Astrocyte of the cerebellum (primary cell): ENCODE measurements at regions not wholly inside any gene's neighbourhood (a gene's known extent, or its start where the extent isn't known, plus 50 kb on each side); places are given as distances from the start of the nearest gene placed in this dataset.

Experiments
- DNase-seq: peaks from one replicate; pipeline ENCODE4 v3.0.0-alpha.2; 2011; ENCODE audit warnings: low read depth
- H3K4me3 ChIP-seq: 2 replicates; pipeline ENCODE4 v1.5.1; 2011; ENCODE audit warnings: mild to moderate bottlenecking, low read depth, low read length, moderate library complexity
- CTCF ChIP-seq: IDR thresholded peaks from 2 replicates; pipeline ENCODE4 v1.5.1; 2012; ENCODE audit warnings: low read length, low read depth, moderate library complexity, mild to moderate bottlenecking; ENCODE audit errors: missing control alignments
- in situ Hi-C: cut with HindIII; loops from 2 replicates; pipeline ENCODE4 v1.10.0; 2017; ENCODE audit warnings: low sequenced_read_pairs

DNA sequence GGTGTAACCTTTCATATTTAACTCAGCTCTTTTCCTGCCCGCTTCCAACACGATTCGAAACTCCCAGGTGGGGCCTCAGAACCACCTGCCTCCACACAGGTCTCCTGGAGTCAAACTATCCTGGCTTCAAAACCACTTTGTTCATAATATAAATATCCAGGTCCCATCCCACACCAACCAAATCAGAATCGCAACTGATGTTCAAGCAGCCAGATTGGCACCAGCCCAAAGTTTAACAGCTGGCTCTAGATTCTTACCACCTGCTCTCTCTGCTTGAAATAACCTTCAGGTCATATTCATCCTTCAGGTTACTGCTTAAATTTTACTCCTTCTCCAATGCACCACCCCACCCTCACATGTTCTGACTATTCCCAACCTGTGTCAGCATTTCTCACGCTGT is 231.4 kb upstream of the TRPM3 start:
- no peak overlapping the region for H3K4me3 ChIP-seq
- TF ChIP-seq CTCF: no peak
- in situ Hi-C loops: loop anchor here (5.0 kb wide), 1 partner anchor 69 kb away; no protein-coding TSS in a partner anchor
- DNase-seq: no peak

DNA sequence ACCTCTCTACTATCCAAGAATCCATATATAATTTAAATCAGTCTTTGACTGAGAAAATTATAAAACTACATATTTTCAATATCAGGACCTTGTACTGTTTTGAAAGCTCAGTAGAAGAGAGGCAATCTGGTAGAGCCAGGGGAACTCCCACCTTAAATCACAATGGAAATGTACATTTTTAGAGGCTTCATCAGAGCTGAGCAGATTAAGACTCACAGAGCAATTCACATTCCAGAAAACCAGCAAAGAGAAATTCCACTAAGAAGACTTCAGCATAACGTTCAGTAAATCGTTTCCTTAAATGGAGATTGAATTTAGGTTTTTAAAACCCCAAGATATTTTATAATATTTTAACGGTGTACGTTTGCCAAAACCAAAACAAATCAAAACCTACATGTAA is 227.8 kb upstream of the TRPM3 start:
- no peak for DNase-seq
- in situ Hi-C loops: no loop called here
- TF ChIP-seq CTCF: no peak

DNA sequence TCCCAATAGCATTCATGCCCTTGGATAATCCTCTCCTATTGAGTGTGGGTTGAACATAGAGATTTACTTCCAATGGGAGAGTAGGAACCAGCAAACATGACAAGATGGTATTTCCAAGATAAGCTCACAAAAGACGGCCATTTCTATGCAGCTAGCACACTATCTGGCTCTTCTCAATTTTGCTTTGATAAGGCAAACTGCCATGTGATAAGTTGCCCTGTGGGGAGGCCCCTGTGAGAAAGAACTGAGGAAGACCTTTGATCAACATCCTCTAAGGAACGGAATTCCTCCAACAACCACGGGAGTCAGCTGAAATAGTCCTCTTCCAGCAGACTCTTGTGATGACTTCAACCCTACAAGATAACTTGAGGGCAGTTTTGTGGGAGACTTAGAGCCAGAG is 211.9 kb upstream of the TRPM3 start:
- TF ChIP-seq CTCF: no peak
- DNase-seq: no peak
- H3K4me3 ChIP-seq: no peak overlapping the region
- in situ Hi-C loops: no loop called here

More for the DNA sequence above, 227.8 kb upstream of the TRPM3 start:
- no peak overlapping the region for H3K4me3 ChIP-seq

- no peak for DNase-seq
- no peak overlapping the region for H3K4me3 ChIP-seq
- no peak for TF ChIP-seq CTCF
- in situ Hi-C loops: no loop called here
These were observed 210.2 kb upstream of the TRPM3 start for GRCh38 chr9:71331603-71332002.

DNA sequence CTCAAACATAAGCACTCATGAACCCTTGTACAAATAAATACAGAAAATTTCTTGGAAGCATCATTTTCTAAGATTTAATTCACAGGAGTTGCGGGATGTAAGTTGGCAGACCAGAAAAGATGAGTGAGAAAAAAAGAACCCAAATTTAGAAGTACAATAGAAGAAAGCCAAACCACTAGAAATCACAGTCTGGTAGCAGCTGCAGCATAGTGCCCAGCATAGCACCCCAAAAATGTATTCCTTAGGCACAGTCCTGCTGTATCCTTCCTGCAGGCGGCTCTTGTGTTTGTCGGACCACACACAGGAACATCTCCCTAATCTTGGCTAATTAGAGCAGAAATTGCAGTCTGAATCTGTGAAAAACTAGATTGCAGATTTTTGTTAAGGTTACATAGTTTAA is 208.5 kb upstream of the TRPM3 start:
- no peak for DNase-seq
- TF ChIP-seq CTCF: no peak
- in situ Hi-C loops: no loop called here
- H3K4me3 ChIP-seq: no peak overlapping the region

DNA sequence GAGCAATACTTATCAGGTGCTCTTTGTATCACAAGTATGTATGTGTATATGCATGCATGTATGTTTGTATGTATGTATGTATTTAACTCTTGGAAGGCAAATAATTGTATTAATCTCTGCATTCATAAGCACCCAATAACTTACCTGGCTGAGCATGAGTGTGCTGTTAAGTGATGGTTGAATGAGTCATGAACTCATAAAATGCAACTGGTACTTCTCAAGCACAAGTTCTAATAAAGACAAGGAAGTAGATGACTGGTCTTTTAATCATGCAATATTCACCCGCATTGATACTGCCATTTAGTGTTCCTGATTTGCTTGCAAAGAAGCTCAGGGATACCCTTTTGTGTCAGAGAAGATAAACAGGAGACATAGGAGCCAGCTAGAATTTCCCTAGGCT is 204.9 kb upstream of the TRPM3 start:
- no peak overlapping the region for H3K4me3 ChIP-seq
- DNase-seq: no peak
- no peak for TF ChIP-seq CTCF
- in situ Hi-C loops: no loop called here

DNA sequence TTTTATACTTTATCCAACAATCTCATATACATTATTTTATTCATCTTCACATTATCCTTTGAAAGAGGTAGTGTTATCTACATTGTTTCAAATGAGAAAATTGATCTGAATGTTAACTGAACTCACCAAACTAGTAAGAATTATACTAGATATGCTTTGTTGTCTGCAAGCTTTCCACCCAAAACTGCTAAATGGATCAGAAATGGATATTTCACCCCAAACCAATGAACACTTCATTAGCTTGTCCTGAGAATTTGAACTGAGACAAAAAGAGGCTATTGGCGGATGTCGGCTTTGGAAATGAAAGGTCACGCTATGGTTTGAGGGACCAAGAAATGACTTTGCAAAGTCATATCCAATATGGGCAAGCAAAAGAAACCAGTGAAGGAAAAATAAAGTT is 201.9 kb upstream of the TRPM3 start:
- in situ Hi-C loops: no loop called here
- H3K4me3 ChIP-seq: no peak overlapping the region
- no peak for TF ChIP-seq CTCF
- DNase-seq: no peak
